Glutamatergic neuron (in vitro differentiated cells): ENCODE measurements at regions not wholly inside any gene's neighbourhood (a gene's known extent, or its start where the extent isn't known, plus 50 kb on each side); places are given as distances from the start of the nearest gene placed in this dataset.

Experiments used
- DNase-seq: peaks from one replicate; pipeline ENCODE4 v3.0.0; 2022
- H3K27ac Mint-ChIP-seq: one replicate; pipeline ENCODE4 v1.8.0; 2020; ENCODE audit warnings: mild to moderate bottlenecking, mixed read lengths, inconsistent platforms; ENCODE audit not compliant: unreplicated experiment
- H3K27me3 Mint-ChIP-seq: one replicate; pipeline ENCODE4 v1.8.0; 2020; ENCODE audit warnings: mild to moderate bottlenecking, moderate library complexity, mixed read lengths, inconsistent platforms; ENCODE audit not compliant: unreplicated experiment
- H3K36me3 Mint-ChIP-seq: one replicate; pipeline ENCODE4 v1.8.0; 2020; ENCODE audit warnings: mild to moderate bottlenecking, mixed read lengths, inconsistent platforms; ENCODE audit not compliant: unreplicated experiment
- H3K4me1 Mint-ChIP-seq: one replicate; pipeline ENCODE4 v1.8.0; 2020; ENCODE audit warnings: mild to moderate bottlenecking, low read depth, mixed read lengths, inconsistent platforms; ENCODE audit not compliant: unreplicated experiment
- H3K4me3 Mint-ChIP-seq: one replicate; pipeline ENCODE4 v1.8.0; 2020; ENCODE audit warnings: mild to moderate bottlenecking, mixed read lengths, inconsistent platforms; ENCODE audit not compliant: unreplicated experiment
- H3K9me3 Mint-ChIP-seq: one replicate; pipeline ENCODE4 v1.8.0; 2020; ENCODE audit warnings: mild to moderate bottlenecking, moderate library complexity, mixed read lengths, inconsistent platforms; ENCODE audit not compliant: unreplicated experiment
- TF ChIP-seq, protein P1 (sequence below): fragments of 200-600 bp; sonication (generic); IDR thresholded peaks from one replicate; pipeline ENCODE4 v1.5.0; 2021; ENCODE audit not compliant: partially characterized antibody, unreplicated experiment

DNA sequence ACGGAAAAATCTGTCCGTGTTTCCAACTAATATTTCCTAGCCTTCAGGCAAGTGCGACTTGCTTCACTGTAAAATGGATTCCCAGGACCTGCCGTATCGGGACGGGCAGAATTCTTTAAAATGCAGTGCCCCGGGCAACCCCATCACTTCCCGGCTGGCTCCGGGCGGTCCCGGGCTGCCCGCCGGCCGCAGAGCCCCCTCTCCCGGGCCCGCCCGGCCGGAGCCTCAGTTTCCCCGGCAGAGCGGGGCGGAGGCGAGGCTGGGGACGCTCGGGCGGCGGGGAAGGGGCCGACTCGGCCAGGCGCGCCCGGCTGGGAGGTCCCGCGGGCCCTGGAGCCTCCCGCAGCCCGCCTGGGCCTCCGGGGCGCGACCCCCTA lies 84.2 kb upstream of the WNT7B start:
- H3K27ac Mint-ChIP-seq = no peak overlapping the region
- H3K27me3 Mint-ChIP-seq = peaks cover 12% of the 10 kb centered on the region
- no peaks in the 10 kb centered on the region for H3K4me1 Mint-ChIP-seq
- DNase-seq = no peak
- H3K36me3 Mint-ChIP-seq = peaks cover 6% of the 10 kb centered on the region
- H3K9me3 Mint-ChIP-seq = peaks cover 2% of the 10 kb centered on the region
- H3K4me3 Mint-ChIP-seq = no peak overlapping the region
- TF ChIP-seq, protein P1, sequence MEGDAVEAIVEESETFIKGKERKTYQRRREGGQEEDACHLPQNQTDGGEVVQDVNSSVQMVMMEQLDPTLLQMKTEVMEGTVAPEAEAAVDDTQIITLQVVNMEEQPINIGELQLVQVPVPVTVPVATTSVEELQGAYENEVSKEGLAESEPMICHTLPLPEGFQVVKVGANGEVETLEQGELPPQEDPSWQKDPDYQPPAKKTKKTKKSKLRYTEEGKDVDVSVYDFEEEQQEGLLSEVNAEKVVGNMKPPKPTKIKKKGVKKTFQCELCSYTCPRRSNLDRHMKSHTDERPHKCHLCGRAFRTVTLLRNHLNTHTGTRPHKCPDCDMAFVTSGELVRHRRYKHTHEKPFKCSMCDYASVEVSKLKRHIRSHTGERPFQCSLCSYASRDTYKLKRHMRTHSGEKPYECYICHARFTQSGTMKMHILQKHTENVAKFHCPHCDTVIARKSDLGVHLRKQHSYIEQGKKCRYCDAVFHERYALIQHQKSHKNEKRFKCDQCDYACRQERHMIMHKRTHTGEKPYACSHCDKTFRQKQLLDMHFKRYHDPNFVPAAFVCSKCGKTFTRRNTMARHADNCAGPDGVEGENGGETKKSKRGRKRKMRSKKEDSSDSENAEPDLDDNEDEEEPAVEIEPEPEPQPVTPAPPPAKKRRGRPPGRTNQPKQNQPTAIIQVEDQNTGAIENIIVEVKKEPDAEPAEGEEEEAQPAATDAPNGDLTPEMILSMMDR = no peak

DNA sequence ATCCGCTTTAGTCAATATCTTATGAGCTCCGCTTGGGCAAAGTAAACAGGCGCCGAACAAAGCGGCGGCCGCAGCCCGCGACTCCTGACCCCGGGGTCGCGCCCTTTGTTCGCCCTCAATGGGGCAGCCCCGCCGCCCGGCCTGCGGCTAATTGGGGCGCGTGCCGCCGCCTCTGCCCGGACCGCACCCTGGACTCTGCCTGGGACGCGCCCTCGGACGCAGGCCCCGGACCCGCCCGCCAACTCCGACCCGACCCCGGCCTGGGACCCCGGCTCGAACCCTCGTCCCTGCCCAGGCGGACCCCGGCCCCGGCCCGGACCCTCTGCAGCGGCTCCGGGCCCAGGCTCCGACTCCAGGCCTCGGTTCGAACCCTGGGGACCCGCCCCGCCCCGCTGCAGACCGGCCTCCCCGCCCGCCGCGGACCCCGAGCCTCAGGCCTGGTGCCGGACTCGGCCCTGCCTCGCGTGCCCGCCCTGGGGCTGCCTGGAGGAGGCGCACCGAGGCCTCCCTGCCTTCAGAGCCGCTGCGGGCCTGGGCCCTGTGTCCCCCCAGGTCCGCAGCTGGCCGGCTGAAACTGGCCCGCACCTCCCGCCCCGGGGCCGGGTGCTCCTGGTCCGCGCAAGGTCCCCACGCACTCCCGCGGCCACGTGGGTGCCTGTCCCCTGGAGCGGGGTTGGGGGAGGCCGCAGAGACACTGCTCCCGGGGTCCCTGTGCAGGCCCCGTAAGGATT lies 84.7 kb upstream of the WNT7B start:
- no peaks in the 10 kb centered on the region for H3K4me1 Mint-ChIP-seq
- H3K9me3 Mint-ChIP-seq = peaks cover 2% of the 10 kb centered on the region
- H3K4me3 Mint-ChIP-seq = no peak overlapping the region
- TF ChIP-seq, protein P1 = no peak
- no peak for DNase-seq
- peaks cover 6% of the 10 kb centered on the region for H3K36me3 Mint-ChIP-seq
- H3K27me3 Mint-ChIP-seq = peaks cover 12% of the 10 kb centered on the region
- no peak overlapping the region for H3K27ac Mint-ChIP-seq

DNA sequence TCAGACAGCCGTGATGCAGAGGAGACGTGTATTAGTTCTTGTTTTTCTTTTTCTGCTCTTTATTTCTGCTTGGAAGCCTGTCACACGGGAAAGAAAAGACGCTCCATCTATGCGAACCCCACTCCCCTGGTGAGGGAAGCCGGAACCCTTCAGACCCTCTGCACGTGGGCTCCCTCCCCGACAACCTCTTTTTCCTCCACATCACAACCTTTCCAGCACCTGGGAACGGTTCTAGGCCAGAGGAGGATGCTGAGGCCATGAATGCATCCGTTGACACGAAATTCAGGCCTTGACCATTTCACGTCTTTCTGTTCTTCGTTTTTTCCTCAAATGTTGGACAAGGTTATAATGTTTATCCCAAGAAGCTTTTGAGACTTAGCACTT lies 85.3 kb upstream of the WNT7B start:
- peaks cover 12% of the 10 kb centered on the region for H3K27me3 Mint-ChIP-seq
- H3K36me3 Mint-ChIP-seq = peaks cover 6% of the 10 kb centered on the region
- no peaks in the 10 kb centered on the region for H3K4me1 Mint-ChIP-seq
- H3K4me3 Mint-ChIP-seq = no peak overlapping the region
- H3K9me3 Mint-ChIP-seq = peaks cover 2% of the 10 kb centered on the region
- TF ChIP-seq, protein P1 = no peak
- no peak for DNase-seq
- H3K27ac Mint-ChIP-seq = no peak overlapping the region

DNA sequence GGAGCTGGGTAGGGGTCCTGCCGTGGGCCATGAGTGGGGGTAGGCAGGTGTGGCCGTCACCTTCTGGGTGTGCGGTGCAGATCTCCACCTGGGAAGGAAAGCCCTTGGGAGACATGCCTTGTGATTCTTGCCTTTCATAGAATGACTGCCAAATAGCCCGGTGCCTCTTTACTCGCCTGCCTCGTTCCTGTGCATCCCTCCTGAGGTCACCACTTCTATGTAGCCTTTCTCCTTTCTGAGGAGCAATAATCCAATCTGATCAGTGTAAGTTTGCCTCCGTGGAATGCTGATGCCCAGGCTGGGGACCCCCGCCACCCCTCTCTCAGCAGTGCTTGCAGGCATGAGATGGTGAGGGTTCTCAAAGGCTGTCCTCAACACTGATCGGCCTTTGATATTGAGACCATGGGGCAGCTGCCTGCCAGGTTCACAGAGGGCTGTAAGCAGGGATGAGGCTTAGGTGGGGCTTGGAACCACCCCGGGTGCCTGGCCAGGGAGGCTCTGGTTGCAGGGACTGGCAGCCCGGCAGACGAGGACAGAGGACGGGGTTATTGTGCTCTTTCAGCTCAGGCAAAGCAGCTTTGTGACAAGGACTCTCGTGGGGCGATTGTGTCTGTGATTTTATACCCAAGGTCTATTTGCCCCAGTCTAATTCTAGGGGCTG lies 86.1 kb upstream of the WNT7B start:
- no peak for DNase-seq
- Mint-ChIP-seq H3K4me1 (no peaks in the 10 kb centered on the region), H3K9me3 (peaks cover 2% of the 10 kb centered on the region), H3K36me3 (peaks cover 6% of the 10 kb centered on the region), H3K27ac (no peak overlapping the region), H3K27me3 (peaks cover 12% of the 10 kb centered on the region), H3K4me3 (no peak overlapping the region)
- TF ChIP-seq, protein P1 = no peak

DNA sequence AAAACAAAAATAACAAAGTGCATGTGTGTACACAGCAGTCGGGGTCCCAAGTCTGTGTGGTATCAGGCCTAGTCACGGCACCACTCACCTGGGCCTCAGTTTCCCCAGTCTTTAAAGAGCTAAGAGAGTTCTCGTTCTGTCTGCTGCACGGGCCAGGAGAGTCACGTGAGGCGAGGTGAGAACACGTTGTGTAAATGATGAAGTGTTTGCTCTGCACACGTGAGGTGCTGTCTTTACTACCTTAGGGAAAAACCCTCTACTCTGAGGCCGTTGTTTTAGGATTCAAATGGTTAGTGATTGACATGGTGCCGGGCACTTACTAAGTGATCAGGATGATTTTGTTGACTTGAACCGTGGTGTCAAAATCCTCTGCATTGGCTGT lies 86.5 kb upstream of the PPARA start:
- H3K27me3 Mint-ChIP-seq = peaks cover 13% of the 10 kb centered on the region
- peaks cover 2% of the 10 kb centered on the region for H3K9me3 Mint-ChIP-seq
- no peaks in the 10 kb centered on the region for H3K4me1 Mint-ChIP-seq
- H3K27ac Mint-ChIP-seq = no peak overlapping the region
- H3K36me3 Mint-ChIP-seq = peaks cover 6% of the 10 kb centered on the region
- no peak for DNase-seq
- no peak overlapping the region for H3K4me3 Mint-ChIP-seq
- TF ChIP-seq, protein P1 = no peak
